Suprapubic skin (tissue), 4 donors: ENCODE measurements at regions not wholly inside any gene's neighbourhood (a gene's known extent, or its start where the extent isn't known, plus 50 kb on each side); places are given as distances from the start of the nearest gene placed in this dataset.

ENCODE experiments used
- DNase-seq, 2 donors: peaks; one replicate each; pipeline ENCODE4 v3.0.0-alpha.2; 2019; ENCODE audit warnings: low spot score in 2 of 2
- H3K27ac ChIP-seq: fragments of 200-600 bp; sonication (generic); one replicate; pipeline ENCODE4 v1.5.1; 2019
- H3K27me3 ChIP-seq: fragments of 200-600 bp; sonication (generic); one replicate; pipeline ENCODE4 v1.5.1; 2019
- H3K36me3 ChIP-seq: fragments of 200-600 bp; sonication (generic); one replicate; pipeline ENCODE4 v1.5.1; 2019
- H3K4me1 ChIP-seq: fragments of 200-600 bp; sonication (generic); one replicate; pipeline ENCODE4 v1.5.1; 2019
- H3K4me3 ChIP-seq: fragments of 200-600 bp; sonication (generic); one replicate; pipeline ENCODE4 v1.5.1; 2019; ENCODE audit warnings: mild to moderate bottlenecking
- H3K9me3 ChIP-seq: fragments of 200-600 bp; sonication (generic); one replicate; pipeline ENCODE4 v1.5.1; 2019
- EP300 ChIP-seq: sonication (generic); formaldehyde crosslinking; IDR thresholded peaks from one replicate; pipeline ENCODE4 v1.6.1; 2017; ENCODE audit warnings: antibody characterized with exemption
- POLR2A ChIP-seq, 2 donors: fragments of 450-650 bp; IDR thresholded peaks; one replicate each; pipeline ENCODE4 v1.6.1; 2017; ENCODE audit warnings: antibody characterized with exemption in 2 of 2, mild to moderate bottlenecking in 2 of 2, moderate library complexity in 2 of 2
- POLR2AphosphoS5 ChIP-seq, 3 donors: sonication (generic); formaldehyde crosslinking; IDR thresholded peaks; one replicate each; pipeline ENCODE4 v1.6.1; 2017; ENCODE audit warnings: antibody characterized with exemption in 3 of 3
- WGBS: methylation state at CpG from one replicate; pipeline ENCODE4 v1.1.5; 2018; 5-methylcytosine and 5-hydroxymethylcytosine counted together
- TF ChIP-seq, protein P1 (sequence below), 2 donors: fragments of 200-600 bp in 1 of 2; fragments of 450-650 bp in 1 of 2; sonication (generic) in 1 of 2; IDR thresholded peaks; one replicate each; pipeline ENCODE4 v1.5.1; 2016 to 2019; ENCODE audit warnings: antibody characterized with exemption in 2 of 2, mild to moderate bottlenecking in 1 of 2, moderate library complexity in 1 of 2

DNA sequence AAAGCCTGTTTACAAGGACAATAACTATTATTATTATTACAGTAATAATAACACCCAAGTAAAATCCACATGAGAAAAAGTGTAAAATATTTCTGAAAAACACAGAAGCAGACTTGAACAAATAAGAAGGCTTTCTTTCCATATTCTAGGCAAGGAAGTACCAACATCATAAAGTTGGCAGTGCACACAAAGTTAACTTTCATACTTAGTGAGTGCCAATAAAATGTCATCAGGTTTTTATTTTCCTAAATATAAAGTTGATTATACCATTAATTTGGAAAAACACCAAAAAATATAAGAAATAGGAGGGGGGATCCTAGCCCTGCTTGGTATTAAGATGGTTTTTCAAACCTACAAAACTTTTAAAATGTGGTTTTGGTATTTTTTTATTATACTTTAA is 161.4 kb downstream of the PRELID2 start:
- H3K27me3 ChIP-seq = no peaks in the 10 kb centered on the region
- no peaks in the 10 kb centered on the region for H3K4me1 ChIP-seq
- no peak overlapping the region for H3K4me3 ChIP-seq
- no peak for DNase-seq
- no peak overlapping the region for H3K27ac ChIP-seq
- H3K9me3 ChIP-seq = no peaks in the 10 kb centered on the region
- H3K36me3 ChIP-seq = no peaks in the 10 kb centered on the region
- TF ChIP-seq POLR2A (IDR thresholded peaks at IDR 0.05) (no peak), EP300 (no peak), POLR2AphosphoS5 (IDR thresholded peaks at IDR 0.05) (no peak)
- TF ChIP-seq, protein P1, sequence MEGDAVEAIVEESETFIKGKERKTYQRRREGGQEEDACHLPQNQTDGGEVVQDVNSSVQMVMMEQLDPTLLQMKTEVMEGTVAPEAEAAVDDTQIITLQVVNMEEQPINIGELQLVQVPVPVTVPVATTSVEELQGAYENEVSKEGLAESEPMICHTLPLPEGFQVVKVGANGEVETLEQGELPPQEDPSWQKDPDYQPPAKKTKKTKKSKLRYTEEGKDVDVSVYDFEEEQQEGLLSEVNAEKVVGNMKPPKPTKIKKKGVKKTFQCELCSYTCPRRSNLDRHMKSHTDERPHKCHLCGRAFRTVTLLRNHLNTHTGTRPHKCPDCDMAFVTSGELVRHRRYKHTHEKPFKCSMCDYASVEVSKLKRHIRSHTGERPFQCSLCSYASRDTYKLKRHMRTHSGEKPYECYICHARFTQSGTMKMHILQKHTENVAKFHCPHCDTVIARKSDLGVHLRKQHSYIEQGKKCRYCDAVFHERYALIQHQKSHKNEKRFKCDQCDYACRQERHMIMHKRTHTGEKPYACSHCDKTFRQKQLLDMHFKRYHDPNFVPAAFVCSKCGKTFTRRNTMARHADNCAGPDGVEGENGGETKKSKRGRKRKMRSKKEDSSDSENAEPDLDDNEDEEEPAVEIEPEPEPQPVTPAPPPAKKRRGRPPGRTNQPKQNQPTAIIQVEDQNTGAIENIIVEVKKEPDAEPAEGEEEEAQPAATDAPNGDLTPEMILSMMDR (IDR thresholded peaks at IDR 0.05) = no peak

DNA sequence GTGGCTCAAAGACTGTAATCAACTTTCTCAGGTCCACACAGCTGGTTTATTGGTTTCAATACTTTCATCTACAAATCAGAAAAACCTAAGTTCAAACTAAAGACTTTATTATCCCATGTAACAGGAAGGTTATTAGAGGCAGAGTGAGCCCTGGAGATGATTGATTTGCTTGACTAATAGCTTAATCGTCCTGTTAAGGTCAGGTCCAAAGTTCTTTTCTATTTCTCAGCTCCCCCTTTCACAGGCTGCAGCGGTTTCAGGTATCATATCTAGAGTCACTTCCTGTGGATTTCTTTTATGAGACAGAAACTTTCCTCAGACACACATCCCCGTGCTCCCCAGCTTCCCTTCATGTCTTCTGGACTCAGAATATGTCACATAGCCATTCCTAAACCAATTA is 166.4 kb downstream of the PRELID2 start:
- Histone ChIP-seq H3K9me3 (no peaks in the 10 kb centered on the region), H3K36me3 (no peaks in the 10 kb centered on the region), H3K4me1 (no peaks in the 10 kb centered on the region), H3K4me3 (no peak overlapping the region), H3K27me3 (no peaks in the 10 kb centered on the region), H3K27ac (no peak overlapping the region)
- no peak for DNase-seq
- TF ChIP-seq EP300 = no peak
- TF ChIP-seq, protein P1 (IDR thresholded peaks at IDR 0.05) = no peak
- TF ChIP-seq POLR2AphosphoS5 (IDR thresholded peaks at IDR 0.05) = no peak
- no peak for TF ChIP-seq POLR2A (IDR thresholded peaks at IDR 0.05)
- WGBS = 83% methylated on average over 3 of the region's 3 CpGs

GRCh38 chr5:145667742-145668141 is 167.4 kb downstream of the PRELID2 start:
- H3K27me3 ChIP-seq = no peaks in the 10 kb centered on the region
- TF ChIP-seq, protein P1 (IDR thresholded peaks at IDR 0.05) = no peak
- no peak for TF ChIP-seq EP300
- H3K4me1 ChIP-seq = no peaks in the 10 kb centered on the region
- 74% methylated on average over 3 of the region's 3 CpGs for WGBS
- H3K27ac ChIP-seq = no peak overlapping the region
- no peak for DNase-seq
- no peaks in the 10 kb centered on the region for H3K9me3 ChIP-seq
- H3K36me3 ChIP-seq = no peaks in the 10 kb centered on the region
- no peak overlapping the region for H3K4me3 ChIP-seq

DNA sequence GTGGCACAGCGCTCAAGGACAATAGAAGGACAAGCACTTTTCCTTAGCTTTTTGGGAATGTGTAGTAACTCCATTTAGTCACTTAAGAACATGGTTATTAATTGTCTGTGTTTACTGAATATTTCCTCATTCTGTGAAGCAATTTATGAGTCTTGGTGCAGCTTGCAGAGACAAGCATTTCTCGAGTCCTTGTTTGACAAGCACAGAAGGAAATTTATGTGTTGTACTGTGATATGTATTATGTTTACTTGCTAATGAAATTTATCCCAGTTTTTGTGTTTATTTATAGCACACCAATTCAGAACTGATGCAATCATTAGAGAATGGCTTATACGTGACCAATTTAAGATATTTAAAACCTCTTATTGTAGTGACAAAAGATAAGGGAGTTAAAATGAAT is 168.6 kb downstream of the PRELID2 start:
- WGBS = 67% methylated on average over 3 of the region's 3 CpGs

GRCh38 chr5:145661737-145662485 is 173.2 kb downstream of the PRELID2 start:
- 55% methylated on average over 3 of the region's 3 CpGs for WGBS

More for the DNA sequence above, 168.6 kb downstream of the PRELID2 start:
- no peaks in the 10 kb centered on the region for H3K4me1 ChIP-seq
- DNase-seq = no peak
- H3K4me3 ChIP-seq = no peak overlapping the region
- TF ChIP-seq EP300 = no peak
- TF ChIP-seq, protein P1 (IDR thresholded peaks at IDR 0.05) = no peak
- TF ChIP-seq POLR2AphosphoS5 (IDR thresholded peaks at IDR 0.05) = no peak
- no peak for TF ChIP-seq POLR2A (IDR thresholded peaks at IDR 0.05)
- H3K36me3 ChIP-seq = no peaks in the 10 kb centered on the region
- H3K27me3 ChIP-seq = no peaks in the 10 kb centered on the region
- H3K27ac ChIP-seq = no peak overlapping the region
- H3K9me3 ChIP-seq = no peaks in the 10 kb centered on the region

More at GRCh38 chr5:145661737-145662485, 173.2 kb downstream of the PRELID2 start:
- Histone ChIP-seq H3K27ac (no peak overlapping the region), H3K27me3 (no peaks in the 10 kb centered on the region), H3K36me3 (no peaks in the 10 kb centered on the region), H3K4me1 (no peaks in the 10 kb centered on the region), H3K9me3 (no peaks in the 10 kb centered on the region), H3K4me3 (no peak overlapping the region)
- DNase-seq = no peak
- TF ChIP-seq EP300 (no peak), POLR2A (IDR thresholded peaks at IDR 0.05) (no peak), POLR2AphosphoS5 (IDR thresholded peaks at IDR 0.05) (no peak)
- TF ChIP-seq, protein P1 (IDR thresholded peaks at IDR 0.05) = no peak
